Daoy (cell line): ENCODE measurements at regions not wholly inside any gene's neighbourhood (a gene's known extent, or its start where the extent isn't known, plus 50 kb on each side); places are given as distances from the start of the nearest gene placed in this dataset.

Experiments used
- DNase-seq: peaks from one replicate; pipeline ENCODE4 v3.0.0-alpha.2; 2015; ENCODE audit warnings: low read depth

DNA sequence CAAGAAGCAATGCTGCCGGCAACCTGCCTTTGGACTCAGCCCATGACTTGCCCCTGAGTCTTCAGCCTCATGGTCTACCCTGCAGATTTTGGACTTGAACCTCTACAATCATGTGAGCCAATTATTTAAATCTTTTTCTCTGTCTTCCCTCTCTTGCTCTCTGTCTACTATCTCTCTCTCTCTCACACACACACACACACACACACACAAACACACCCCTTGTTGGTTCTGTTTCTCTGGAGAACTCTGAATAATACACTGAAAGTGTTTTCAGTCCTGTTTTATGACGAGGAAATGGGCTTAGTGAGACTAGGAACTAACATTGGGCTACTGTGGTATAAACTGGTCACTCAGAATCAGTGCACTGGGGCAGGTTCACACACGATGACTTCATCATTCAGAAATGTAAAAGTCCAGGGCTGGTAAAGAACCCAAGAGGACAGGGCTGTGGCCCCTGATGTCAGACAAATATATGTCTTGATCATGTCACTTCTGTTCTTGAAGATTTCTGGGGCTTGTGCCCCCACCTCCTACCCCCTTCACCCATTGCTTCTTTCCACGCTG is 266.1 kb upstream of the SIX2 start:
- peak; percentile 48 for DNase-seq

DNA sequence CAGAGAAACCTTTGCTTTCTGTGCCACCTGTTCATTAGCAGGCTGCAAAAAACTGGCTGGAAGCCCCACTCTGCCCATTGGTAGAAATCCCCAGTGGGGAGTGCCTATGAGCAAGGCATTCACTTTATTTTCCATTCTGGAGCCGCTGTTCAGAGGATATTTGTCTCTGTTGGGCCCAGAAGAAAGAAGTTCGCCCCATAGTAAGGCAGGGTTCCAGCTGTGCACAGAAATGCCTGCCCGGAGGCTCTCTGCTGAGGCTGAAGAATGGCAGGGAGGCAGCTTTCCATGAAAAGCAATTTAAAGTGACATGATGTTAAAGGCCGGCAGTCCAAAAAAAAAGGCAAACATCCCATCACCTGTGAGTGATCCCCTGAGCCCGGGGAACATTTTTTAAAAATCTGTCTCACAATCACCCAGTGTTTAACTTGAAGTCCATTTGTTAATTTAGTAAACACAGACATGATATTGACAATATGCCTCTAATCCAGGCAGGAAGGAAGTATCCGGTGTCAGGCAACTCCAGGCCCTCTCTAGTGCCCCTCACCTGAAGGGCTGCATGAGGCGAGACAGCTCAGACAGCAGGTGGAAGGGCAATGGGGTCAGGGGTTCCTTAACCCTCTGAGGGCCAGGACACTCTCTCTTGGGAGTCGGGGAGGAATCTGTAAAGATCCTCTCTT is 265.1 kb upstream of the SIX2 start:
- DNase-seq, result no peak

DNA sequence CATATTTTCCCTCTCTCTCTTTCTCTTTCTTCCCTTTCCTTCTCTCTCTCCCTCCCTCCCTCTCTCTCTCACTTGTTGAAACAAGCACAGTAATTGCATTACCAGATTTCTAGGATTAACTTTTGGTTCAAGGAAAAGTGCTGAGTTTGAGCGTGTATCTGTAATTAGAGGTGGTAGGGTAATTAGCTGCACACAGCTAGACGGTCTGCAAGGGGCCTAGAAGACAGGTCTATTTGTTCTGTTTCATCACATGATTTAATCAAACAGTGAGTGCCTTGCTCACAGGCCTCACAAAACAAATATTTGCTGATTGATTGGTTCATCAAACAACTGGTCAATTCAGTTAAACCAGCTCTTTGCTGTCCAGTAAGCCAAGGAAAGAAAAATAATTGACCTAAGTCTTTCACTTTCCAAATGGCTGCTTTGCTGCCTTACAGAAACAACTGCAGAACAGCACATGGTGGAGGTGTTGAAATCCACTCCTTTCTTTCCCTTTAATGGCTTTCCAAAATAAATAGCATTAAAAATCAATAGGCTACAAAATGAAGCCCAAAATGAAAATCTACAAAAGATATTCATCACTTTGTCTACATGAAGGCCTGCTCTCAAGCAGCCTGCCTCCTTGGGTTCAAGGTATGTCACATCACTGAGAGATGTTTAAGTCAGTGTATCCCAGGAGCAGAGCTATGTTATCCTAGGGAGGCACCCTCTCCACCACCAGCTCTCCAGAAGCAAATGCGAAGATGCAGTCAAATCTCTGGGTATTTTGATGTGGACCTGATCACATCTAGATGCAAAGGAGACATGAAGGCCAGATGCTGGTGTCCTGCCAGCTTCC is 264.4 kb upstream of the SIX2 start:
- no peak for DNase-seq

- no peak for DNase-seq
Measured at GRCh38 chr2:45272549-45273265, 263.5 kb upstream of the SIX2 start.

DNA sequence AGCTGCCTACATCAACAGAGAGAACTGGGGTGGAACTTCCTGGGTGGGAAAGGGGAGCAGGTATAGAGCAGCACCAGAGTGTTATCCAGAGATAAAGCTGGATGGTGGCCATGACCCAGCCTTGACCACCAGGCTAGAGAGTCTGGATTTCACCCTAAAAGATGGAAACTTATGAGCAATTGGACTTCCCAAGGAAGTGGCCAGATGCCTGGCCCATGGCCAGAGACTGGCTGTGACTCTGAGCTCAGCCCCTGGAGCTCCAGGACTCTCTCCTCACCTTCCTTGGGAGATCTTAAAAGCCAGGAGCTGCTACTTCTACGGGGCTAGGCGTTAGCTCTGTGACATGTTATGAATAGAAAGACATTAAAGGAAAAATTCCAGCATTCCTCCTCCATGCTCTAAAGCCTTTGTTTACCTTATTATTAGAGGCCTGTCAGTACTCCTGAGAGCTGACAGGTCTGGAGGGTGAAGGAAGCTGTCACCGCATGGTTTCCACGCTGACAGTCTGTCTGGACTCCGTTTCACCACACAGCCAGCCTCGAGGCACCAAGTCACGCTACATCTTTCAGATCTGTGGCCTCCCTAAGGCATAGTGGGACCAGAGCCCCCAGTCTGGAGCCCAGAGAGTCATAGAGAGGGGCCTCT is 260.0 kb upstream of the SIX2 start:
- DNase-seq, result peak; percentile 35

- no peak for DNase-seq
Measured at GRCh38 chr2:45268631-45269030, 259.4 kb upstream of the SIX2 start.

GRCh38 chr2:45267062-45267792 is 258.0 kb upstream of the SIX2 start:
- no peak for DNase-seq

DNA sequence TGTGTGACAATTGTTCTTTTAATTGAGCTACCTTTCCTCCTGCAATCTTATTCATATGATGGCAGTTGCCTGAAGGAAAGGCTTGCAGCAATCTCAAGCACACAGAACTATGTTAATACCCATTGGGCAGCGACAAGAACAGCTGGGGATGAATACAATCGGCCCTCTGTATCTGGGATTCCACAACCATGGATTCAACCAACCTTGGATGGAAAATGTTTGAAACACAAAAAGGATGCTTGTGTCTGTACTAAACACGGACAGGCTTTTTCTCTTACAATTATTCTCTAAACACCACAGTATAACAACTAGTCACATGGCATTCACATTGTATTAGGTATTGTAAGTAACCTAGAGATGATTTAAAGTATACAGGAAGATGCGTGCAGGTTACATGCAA is 256.1 kb upstream of the SIX2 start:
- no peak for DNase-seq

GRCh38 chr2:45264227-45265225 is 255.3 kb upstream of the SIX2 start:
- DNase-seq, result peak; percentile 44

- DNase-seq, result no peak
Measured at GRCh38 chr2:45263147-45263546, 253.9 kb upstream of the SIX2 start.

DNA sequence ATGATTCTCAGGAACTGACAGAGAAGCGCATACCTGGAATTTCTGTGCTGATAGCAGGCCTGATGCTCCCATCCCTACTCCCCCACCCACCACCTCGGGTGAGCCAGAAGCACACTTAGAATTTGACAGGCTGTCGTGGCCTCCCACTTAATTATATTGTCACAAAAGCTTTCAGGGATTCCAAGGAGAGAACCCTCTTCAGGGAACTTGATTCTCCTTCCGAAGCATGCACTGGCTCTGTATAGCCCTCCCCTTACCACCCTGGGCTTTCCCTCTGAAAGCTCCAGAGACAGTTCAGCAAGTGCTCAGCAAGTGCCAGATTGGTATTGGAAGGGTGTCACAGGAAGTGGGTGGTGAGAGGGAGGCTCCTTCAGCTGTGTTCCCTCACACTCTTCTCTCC is 252.5 kb upstream of the SIX2 start:
- no peak for DNase-seq

DNA sequence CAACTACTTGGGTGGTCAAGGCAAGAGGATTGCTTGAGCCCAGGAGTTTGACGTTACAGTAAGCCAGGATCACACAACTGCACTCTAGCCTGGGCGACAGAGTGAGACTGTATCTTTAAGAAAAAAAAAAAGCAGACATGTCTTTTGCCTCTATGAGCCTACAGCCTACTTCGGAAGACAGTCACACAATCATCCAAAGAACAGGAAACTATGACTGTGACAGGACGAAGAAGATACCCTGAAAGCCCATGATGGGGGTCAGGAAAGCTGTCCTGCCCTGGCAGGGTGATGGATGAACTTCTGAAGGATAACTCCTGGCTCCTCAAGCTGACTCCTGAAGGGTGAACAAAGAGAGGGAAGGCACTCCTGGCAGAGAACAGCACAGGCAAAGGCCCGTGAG is 251.7 kb upstream of the SIX2 start:
- DNase-seq, result no peak

DNA sequence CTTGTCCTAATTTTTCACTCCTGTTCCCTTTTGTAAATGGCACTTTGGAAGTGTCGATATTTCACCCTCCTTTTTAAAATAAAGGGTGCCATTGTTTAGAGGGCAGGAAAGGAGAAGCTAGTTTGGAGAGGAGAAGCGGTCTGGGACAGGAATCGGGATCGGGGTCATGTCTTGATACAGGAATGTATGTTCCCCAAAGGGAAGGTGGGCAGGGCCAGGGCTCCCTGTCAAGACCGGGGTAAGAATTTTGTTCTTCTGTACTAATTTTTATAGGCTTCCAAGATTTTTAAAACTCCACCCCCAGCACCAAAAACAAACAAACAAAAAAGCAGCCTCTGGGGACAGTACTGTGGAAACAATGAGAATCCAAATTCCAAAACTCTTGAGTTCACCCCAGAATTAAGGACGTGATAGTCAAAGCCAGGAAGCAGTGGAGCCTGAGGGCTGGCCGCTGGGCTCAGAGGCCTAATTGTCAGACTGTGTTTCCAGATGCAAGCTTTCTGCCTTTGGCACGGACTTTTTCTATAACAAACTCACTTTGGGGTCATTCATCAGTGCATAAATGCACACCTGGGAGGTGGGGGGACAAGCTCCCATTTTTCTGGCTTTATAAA is 250.4 kb upstream of the SIX2 start:
- no peak for DNase-seq

GRCh38 chr2:45259138-45259537 is 249.9 kb upstream of the SIX2 start:
- DNase-seq, result no peak

GRCh38 chr2:45258311-45258710 is 249.1 kb upstream of the SIX2 start:
- no peak for DNase-seq

GRCh38 chr2:45257820-45258219 is 248.6 kb upstream of the SIX2 start:
- no peak for DNase-seq

DNA sequence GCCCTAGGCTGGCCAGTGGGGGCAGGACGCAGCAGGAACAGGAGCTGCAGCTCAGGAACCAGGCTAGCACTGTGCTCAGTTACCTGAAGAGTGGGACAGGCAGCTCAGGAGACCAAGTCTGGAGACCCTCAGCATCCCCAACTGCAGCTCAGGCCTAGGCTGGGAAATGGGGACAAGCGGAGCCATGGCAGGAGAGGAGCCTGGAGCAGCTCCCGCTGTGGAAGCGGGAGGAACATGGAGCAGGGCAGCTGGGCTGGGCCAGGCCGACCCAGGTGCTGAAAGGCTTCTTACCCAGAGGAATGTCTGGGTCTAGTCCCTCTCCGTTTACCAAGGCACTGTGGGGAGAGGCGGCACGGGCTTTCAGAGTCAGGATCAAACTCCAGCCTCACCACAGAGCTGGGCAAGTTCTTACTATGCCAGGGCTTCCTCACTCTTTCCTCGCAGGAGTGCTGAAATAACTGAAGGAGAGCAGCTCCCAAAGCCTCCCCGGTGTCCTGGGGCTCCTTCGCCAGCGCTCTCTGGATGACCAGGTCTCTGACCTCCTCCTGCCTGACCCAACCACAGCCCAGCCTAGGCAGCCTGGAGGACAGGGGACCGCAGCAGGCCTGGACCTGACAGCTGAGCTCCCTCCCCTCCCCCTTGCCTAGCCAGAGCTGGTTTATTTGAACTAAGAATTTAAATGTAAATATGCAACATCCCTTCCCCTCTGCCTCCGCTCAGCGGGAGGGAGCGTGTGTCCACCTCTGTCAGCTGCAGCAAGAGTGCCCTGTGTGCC is 247.8 kb upstream of the SIX2 start:
- no peak for DNase-seq

DNA sequence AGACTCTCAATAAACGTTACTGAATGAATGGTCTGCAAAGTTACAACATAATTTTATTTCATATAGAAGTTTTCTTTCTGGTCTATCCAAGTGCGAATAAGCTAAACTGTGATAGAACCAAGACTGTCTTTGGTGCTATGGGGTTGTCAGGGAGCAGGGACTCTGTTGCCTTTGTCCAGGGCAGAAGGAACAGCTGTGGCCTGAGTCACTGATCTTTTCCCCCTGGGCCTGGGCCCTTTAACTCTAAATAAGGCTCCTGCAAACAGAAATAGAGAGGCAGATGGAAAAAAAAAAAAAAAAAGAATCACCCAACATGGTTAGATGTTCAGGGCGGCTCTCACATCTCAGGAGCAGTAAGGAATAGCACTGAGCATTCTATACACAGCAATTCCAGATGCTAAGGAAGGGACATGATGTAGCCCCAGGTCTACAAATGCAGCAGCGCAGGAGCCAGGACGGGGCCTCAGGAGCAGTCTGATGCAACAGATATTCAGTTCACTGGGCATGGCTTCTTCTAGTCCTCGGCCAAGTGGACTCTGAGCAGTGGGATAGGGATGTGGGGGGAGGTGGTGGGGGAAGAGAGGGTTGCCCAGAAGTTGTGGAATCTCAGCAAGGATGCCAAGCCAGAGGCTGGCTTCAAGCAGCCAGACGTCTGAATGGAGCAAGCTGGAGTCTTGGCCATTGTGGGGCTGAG is 247.1 kb upstream of the SIX2 start:
- DNase-seq, result no peak
